OCI-LY3 (cell line): ENCODE measurements at regions not wholly inside any gene's neighbourhood (a gene's known extent, or its start where the extent isn't known, plus 50 kb on each side); places are given as distances from the start of the nearest gene placed in this dataset.

ENCODE experiments used
- CTCF ChIP-seq: fragments of 200-600, 300-600 bp; sonication (generic); IDR thresholded peaks from 2 replicates; pipeline ENCODE4 v1.5.1; 2014; ENCODE audit warnings: antibody characterized with exemption, low read length, low read depth
- EZH2phosphoT487 ChIP-seq: fragments of 200-600 bp; shearing (Covaris generic); IDR thresholded peaks from 2 replicates; pipeline ENCODE4 v1.6.1; 2018; ENCODE audit warnings: antibody characterized with exemption, mixed run types, low read depth

DNA sequence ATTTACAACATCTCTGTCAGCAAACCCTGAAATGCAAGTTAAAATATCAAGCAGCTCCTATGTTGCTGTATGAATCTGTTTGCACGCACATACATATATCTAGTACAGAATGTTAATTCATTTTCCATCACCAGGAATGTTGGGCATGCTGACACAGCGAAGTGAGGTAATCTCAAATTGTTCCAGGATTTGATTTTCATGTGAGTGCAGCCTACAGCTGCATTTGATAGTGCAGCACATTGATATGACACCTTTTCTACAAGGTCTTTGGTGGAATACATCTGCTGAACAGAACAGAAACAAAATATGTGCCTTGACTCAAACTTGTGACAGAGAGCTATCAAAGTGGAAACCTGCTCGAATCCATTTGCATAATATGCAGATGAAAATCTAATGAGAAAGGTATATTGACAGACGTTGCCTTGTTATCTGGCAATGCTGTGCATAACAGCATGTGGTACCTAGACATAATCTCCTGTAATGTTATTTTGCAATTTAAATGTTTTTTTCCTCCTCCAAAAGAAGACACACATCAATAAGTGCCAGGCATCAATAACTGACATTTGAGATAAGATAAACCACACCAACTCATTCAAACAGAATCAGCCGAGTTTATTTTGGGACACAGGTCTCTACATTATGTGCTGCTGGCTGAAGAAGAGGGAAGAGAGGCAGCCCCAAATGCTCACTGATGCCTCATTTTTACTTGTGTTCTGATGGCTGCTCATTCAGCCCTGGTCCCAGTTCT is 512.2 kb downstream of the ZNF608 start:
- TF ChIP-seq CTCF (no peak), EZH2phosphoT487 (no peak)
